H9 (cell line): ENCODE measurements at regions not wholly inside any gene's neighbourhood (a gene's known extent, or its start where the extent isn't known, plus 50 kb on each side); places are given as distances from the start of the nearest gene placed in this dataset.

Experiments
- DNase-seq: peaks from one replicate; pipeline ENCODE4 v3.0.0-alpha.2; 2017
- H2AFZ ChIP-seq: one replicate; pipeline ENCODE4 v1.6.1; 2013; ENCODE audit warnings: mild to moderate bottlenecking, low read length, control low read depth, moderate library complexity
- H2AK5ac ChIP-seq: 2 replicates; pipeline ENCODE4 v1.6.1; 2013; ENCODE audit warnings: low read length, control low read depth, mixed read lengths; ENCODE audit not compliant: insufficient read length
- H2BK120ac ChIP-seq: one replicate; pipeline ENCODE4 v1.6.1; 2013; ENCODE audit warnings: low read depth, mild to moderate bottlenecking, low read length, control low read depth, inconsistent platforms; ENCODE audit not compliant: poor library complexity, severe bottlenecking
- H2BK12ac ChIP-seq: 2 replicates; pipeline ENCODE4 v1.6.1; 2013; ENCODE audit warnings: low read length, control low read depth, mixed read lengths, low read depth; ENCODE audit not compliant: insufficient read length
- H2BK15ac ChIP-seq: 2 replicates; pipeline ENCODE4 v1.6.1; 2013; ENCODE audit warnings: low read depth, low read length, control low read depth
- H2BK20ac ChIP-seq: one replicate; pipeline ENCODE4 v1.6.1; 2013; ENCODE audit warnings: low read depth, mild to moderate bottlenecking, low read length, control low read depth, inconsistent platforms; ENCODE audit not compliant: poor library complexity, severe bottlenecking
- H2BK5ac ChIP-seq: 2 replicates; pipeline ENCODE4 v1.6.1; 2013; ENCODE audit warnings: low read length, control low read depth, mixed read lengths; ENCODE audit not compliant: insufficient read length
- H3K14ac ChIP-seq: 2 replicates; pipeline ENCODE4 v1.6.1; 2013; ENCODE audit warnings: low read length, control low read depth; ENCODE audit not compliant: insufficient read depth
- H3K18ac ChIP-seq: 2 replicates; pipeline ENCODE4 v1.6.1; 2013; ENCODE audit warnings: low read depth, mild to moderate bottlenecking, mixed read lengths, low read length, control low read depth; ENCODE audit not compliant: insufficient read length
- H3K23ac ChIP-seq: 2 replicates; pipeline ENCODE4 v1.6.1; 2013; ENCODE audit warnings: low read length, control low read depth, mixed read lengths, low read depth; ENCODE audit not compliant: insufficient read length
- H3K23me2 ChIP-seq: 2 replicates; pipeline ENCODE4 v1.6.1; 2013; ENCODE audit warnings: low read depth, mild to moderate bottlenecking, mixed read lengths, low read length, control low read depth; ENCODE audit not compliant: insufficient read length, poor library complexity, severe bottlenecking
- H3K27ac ChIP-seq: 2 replicates; pipeline ENCODE4 v1.5.1; 2013; ENCODE audit warnings: low read length, control low read depth, mixed read lengths, low read depth; ENCODE audit not compliant: insufficient read length
- H3K27me3 ChIP-seq: 2 replicates; pipeline ENCODE4 v1.6.1; 2013; ENCODE audit warnings: low read length, control low read depth, inconsistent platforms; ENCODE audit not compliant: insufficient read depth
- H3K4ac ChIP-seq: 2 replicates; pipeline ENCODE4 v1.6.1; 2013; ENCODE audit warnings: low read depth, mild to moderate bottlenecking, control low read depth, inconsistent platforms, low read length, moderate library complexity
- H3K4me1 ChIP-seq: 2 replicates; pipeline ENCODE4 v1.6.1; 2013; ENCODE audit warnings: low read length, control low read depth, inconsistent platforms; ENCODE audit not compliant: insufficient read depth
- H3K4me2 ChIP-seq: 2 replicates; pipeline ENCODE4 v1.6.1; 2013; ENCODE audit warnings: low read length, control low read depth, mixed read lengths; ENCODE audit not compliant: insufficient read length, insufficient read depth
- H3K56ac ChIP-seq: 2 replicates; pipeline ENCODE4 v1.6.1; 2013; ENCODE audit warnings: low read depth, mild to moderate bottlenecking, mixed read lengths, low read length, control low read depth; ENCODE audit not compliant: insufficient read length
- H3K79me1 ChIP-seq: 2 replicates; pipeline ENCODE4 v1.6.1; 2013; ENCODE audit warnings: low read depth, mild to moderate bottlenecking, moderate library complexity, low read length, control low read depth, inconsistent platforms; ENCODE audit not compliant: insufficient read depth, poor library complexity, severe bottlenecking
- H3K79me2 ChIP-seq: 2 replicates; pipeline ENCODE4 v1.6.1; 2013; ENCODE audit warnings: low read length, control low read depth, inconsistent platforms; ENCODE audit not compliant: insufficient read depth
- H3K9ac ChIP-seq: 2 replicates; pipeline ENCODE4 v1.6.1; 2013; ENCODE audit warnings: low read length, control low read depth, mixed read lengths; ENCODE audit not compliant: insufficient read length; ENCODE audit errors: extremely low read depth
- H3K9me3 ChIP-seq: one replicate; pipeline ENCODE4 v1.6.1; 2013; ENCODE audit warnings: low read depth, low read length, inconsistent platforms; ENCODE audit not compliant: control insufficient read depth
- H3T11ph ChIP-seq: one replicate; pipeline ENCODE4 v1.6.1; 2013; ENCODE audit warnings: mild to moderate bottlenecking, low read length, control low read depth, inconsistent platforms
- H4K20me1 ChIP-seq: one replicate; pipeline ENCODE4 v1.6.1; 2013; ENCODE audit not compliant: control insufficient read depth, insufficient read length, insufficient read depth
- H4K5ac ChIP-seq: 2 replicates; pipeline ENCODE4 v1.6.1; 2013; ENCODE audit warnings: low read depth, mild to moderate bottlenecking, mixed read lengths, low read length, control low read depth; ENCODE audit not compliant: insufficient read length
- H4K8ac ChIP-seq: replicated peaks from 2 replicates; pipeline ENCODE4 v1.6.1; 2013; ENCODE audit warnings: low read length, control low read depth, mixed read lengths, low read depth; ENCODE audit not compliant: insufficient read length
- H4K91ac ChIP-seq: 2 replicates; pipeline ENCODE4 v1.6.1; 2013; ENCODE audit warnings: low read depth, mild to moderate bottlenecking, moderate library complexity, mixed read lengths, low read length, control low read depth; ENCODE audit not compliant: insufficient read length
- H3K27ac Mint-ChIP-seq, 3 experiments: 2 replicates in 2 of 3; 3 replicates in 1 of 3; pipeline ENCODE4 v1.8.0; 2020 to 2021; ENCODE audit warnings: mixed read lengths in 3 of 3, mild to moderate bottlenecking in 1 of 3, moderate library complexity in 1 of 3
- H3K27me3 Mint-ChIP-seq: 2 replicates; pipeline ENCODE4 v1.8.0; 2021; ENCODE audit warnings: low read depth, mild to moderate bottlenecking, moderate library complexity, mixed read lengths
- H3K36me3 Mint-ChIP-seq, 3 experiments: 2 replicates in 2 of 3; 3 replicates in 1 of 3; pipeline ENCODE4 v1.8.0; 2020 to 2021; ENCODE audit warnings: low read depth in 3 of 3, mixed read lengths in 3 of 3; ENCODE audit not compliant: insufficient read depth in 1 of 3
- H3K4me1 Mint-ChIP-seq, 2 experiments: 2 replicates each; pipeline ENCODE4 v1.8.0; 2020; ENCODE audit warnings: mixed read lengths in 2 of 2
- H3K4me3 Mint-ChIP-seq, 2 experiments: 2 replicates in 1 of 2; 3 replicates in 1 of 2; pipeline ENCODE4 v1.8.0; 2020 to 2021; ENCODE audit warnings: mild to moderate bottlenecking in 2 of 2, mixed read lengths in 2 of 2, moderate library complexity in 1 of 2
- H3K9me3 Mint-ChIP-seq, 2 experiments: 2 replicates in 1 of 2; 3 replicates in 1 of 2; pipeline ENCODE4 v1.8.0; 2020; ENCODE audit warnings: mild to moderate bottlenecking in 2 of 2, mixed read lengths in 2 of 2, moderate library complexity in 1 of 2
- CTCF ChIP-seq: fragments of 200-600 bp; sonication (generic); conservative IDR thresholded peaks from 3 replicates; pipeline ENCODE4 v1.8.0; 2021; ENCODE audit warnings: antibody characterized with exemption, mild to moderate bottlenecking
- WGBS: extraction: QIAGEN DNeasy Blood & Tissue Kit; methylation state at CpG from one replicate; pipeline ENCODE4 v1.1.7; 2013; ENCODE audit warnings: missing lambda C conversion rate, low lambda C conversion rate, mixed read lengths; ENCODE audit not compliant: insufficient read length; ENCODE audit errors: extremely low coverage; 5-methylcytosine and 5-hydroxymethylcytosine counted together

DNA sequence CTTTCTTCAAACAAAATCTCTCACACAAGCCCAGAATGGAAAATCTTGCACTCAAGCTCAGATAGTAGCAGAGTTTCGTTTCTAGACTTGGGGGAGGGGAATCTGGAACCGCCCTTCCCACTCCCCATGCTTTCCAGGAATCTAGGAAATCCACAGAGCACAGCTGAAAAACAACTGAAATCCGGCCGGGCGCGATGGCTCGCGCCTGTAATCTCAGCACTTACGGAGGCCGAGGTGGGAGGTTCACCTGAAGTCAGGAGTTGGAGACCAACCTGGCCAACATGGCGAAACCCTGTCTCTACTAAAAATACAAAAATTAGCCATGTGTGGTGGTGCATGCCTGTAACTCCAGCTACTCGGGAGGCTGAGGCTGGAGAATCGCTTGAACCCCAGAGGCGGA, 127.3 kb upstream of the SLC34A2 start:
- peaks cover 36% of the 10 kb centered on the region for H3K27me3 Mint-ChIP-seq
- Histone ChIP-seq H2BK20ac (no peak overlapping the region), H2AFZ (no peak overlapping the region), H3K9me3 (no peaks in the 10 kb centered on the region), H2BK120ac (no peak overlapping the region), H4K91ac (no peak overlapping the region), H2AK5ac (no peak overlapping the region), H3K18ac (no peak overlapping the region), H3K4me2 (no peak overlapping the region), H3K23me2 (no peaks in the 10 kb centered on the region), H4K5ac (no peak overlapping the region), H3K4ac (no peak overlapping the region), H3K79me1 (no peaks in the 10 kb centered on the region), H3K23ac (no peak overlapping the region), H3K27ac (no peak overlapping the region), H3K56ac (no peak overlapping the region), H4K8ac (no peak overlapping the region), H2BK15ac (no peak overlapping the region), H3T11ph (no peak overlapping the region), H3K4me1 (no peaks in the 10 kb centered on the region), H4K20me1 (no peaks in the 10 kb centered on the region), H3K9ac (no peak overlapping the region), H2BK5ac (no peak overlapping the region), H2BK12ac (no peak overlapping the region), H3K14ac (no peak overlapping the region), H3K79me2 (no peaks in the 10 kb centered on the region), H3K27me3 (no peaks in the 10 kb centered on the region)
- no peak overlapping the region for H3K27ac Mint-ChIP-seq
- H3K9me3 Mint-ChIP-seq: peaks cover 0 to 3% of the 10 kb centered on the region in 2 experiments; a peak in 1 of 5 replicates
- H3K36me3 Mint-ChIP-seq: no peaks in the 10 kb centered on the region
- DNase-seq: no peak
- peaks cover 14 to 24% of the 10 kb centered on the region in 2 experiments for H3K4me1 Mint-ChIP-seq
- TF ChIP-seq CTCF: no peak
- WGBS: no CpG with 5 or more reads among the region's 14 CpGs
- no peak overlapping the region for H3K4me3 Mint-ChIP-seq
